ENCODE measurements at regions not wholly inside any gene's neighbourhood (a gene's known extent, or its start where the extent isn't known, plus 50 kb on each side); places are given as distances from the start of the nearest gene placed in this dataset.

- Histone ChIP-seq H3K4me3 (ENCODE audit: low read length in 3 of 3) (no peak overlapping the region), H3K27me3 (ENCODE audit: control insufficient read depth in 3 of 3, insufficient read depth in 3 of 3, low read length in 3 of 3) (no peaks in the 10 kb centered on the region), H3K36me3 (ENCODE audit: control insufficient read depth in 3 of 3, insufficient read depth in 3 of 3, low read length in 3 of 3) (no peaks in the 10 kb centered on the region), H3K9me3 (ENCODE audit: control insufficient read depth in 3 of 3, low read length in 3 of 3) (no peaks in the 10 kb centered on the region), H3K4me1 (ENCODE audit: control insufficient read depth in 3 of 3, insufficient read depth in 3 of 3, low read length in 3 of 3) (no peaks in the 10 kb centered on the region), H3K27ac (ENCODE audit: low read depth, low read length) (no peak overlapping the region), H3K9ac (ENCODE audit: low read depth in 1 of 3, low read length in 3 of 3) (no peak overlapping the region)
Observed at GRCh38 chr9:82571540-82571939, 491.4 kb downstream of the RASEF start.

GRCh38 chr9:82572146-82572545, 490.8 kb downstream of the RASEF start:
- H3K36me3 ChIP-seq (ENCODE audit: control insufficient read depth in 3 of 3, insufficient read depth in 3 of 3, low read length in 3 of 3): no peaks in the 10 kb centered on the region
- no peaks in the 10 kb centered on the region for H3K9me3 ChIP-seq (ENCODE audit: control insufficient read depth in 3 of 3, low read length in 3 of 3)
- H3K4me1 ChIP-seq (ENCODE audit: control insufficient read depth in 3 of 3, insufficient read depth in 3 of 3, low read length in 3 of 3): no peaks in the 10 kb centered on the region
- no peak overlapping the region for H3K4me3 ChIP-seq (ENCODE audit: low read length in 3 of 3)
- no peak overlapping the region for H3K9ac ChIP-seq (ENCODE audit: low read depth in 1 of 3, low read length in 3 of 3)
- H3K27ac ChIP-seq (ENCODE audit: low read depth, low read length): no peak overlapping the region
- no peaks in the 10 kb centered on the region for H3K27me3 ChIP-seq (ENCODE audit: control insufficient read depth in 3 of 3, insufficient read depth in 3 of 3, low read length in 3 of 3)

- Histone ChIP-seq H3K4me1 (ENCODE audit: control insufficient read depth in 3 of 3, insufficient read depth in 3 of 3, low read length in 3 of 3) (no peaks in the 10 kb centered on the region), H3K36me3 (ENCODE audit: control insufficient read depth in 3 of 3, insufficient read depth in 3 of 3, low read length in 3 of 3) (no peaks in the 10 kb centered on the region), H3K27me3 (ENCODE audit: control insufficient read depth in 3 of 3, insufficient read depth in 3 of 3, low read length in 3 of 3) (no peaks in the 10 kb centered on the region), H3K9me3 (ENCODE audit: control insufficient read depth in 3 of 3, low read length in 3 of 3) (no peaks in the 10 kb centered on the region), H3K27ac (ENCODE audit: low read depth, low read length) (no peak overlapping the region), H3K4me3 (ENCODE audit: low read length in 3 of 3) (no peak overlapping the region), H3K9ac (ENCODE audit: low read depth in 1 of 3, low read length in 3 of 3) (no peak overlapping the region)
Observed at GRCh38 chr9:82574911-82575310, 488.0 kb downstream of the RASEF start.

- Histone ChIP-seq H3K9ac (ENCODE audit: low read depth in 1 of 3, low read length in 3 of 3) (no peak overlapping the region), H3K36me3 (ENCODE audit: control insufficient read depth in 3 of 3, insufficient read depth in 3 of 3, low read length in 3 of 3) (no peaks in the 10 kb centered on the region), H3K27ac (ENCODE audit: low read depth, low read length) (no peak overlapping the region), H3K27me3 (ENCODE audit: control insufficient read depth in 3 of 3, insufficient read depth in 3 of 3, low read length in 3 of 3) (no peaks in the 10 kb centered on the region), H3K9me3 (ENCODE audit: control insufficient read depth in 3 of 3, low read length in 3 of 3) (no peaks in the 10 kb centered on the region), H3K4me1 (ENCODE audit: control insufficient read depth in 3 of 3, insufficient read depth in 3 of 3, low read length in 3 of 3) (no peaks in the 10 kb centered on the region), H3K4me3 (ENCODE audit: low read length in 3 of 3) (no peak overlapping the region)
Observed at GRCh38 chr9:82580921-82581320, 482.0 kb downstream of the RASEF start.

GRCh38 chr9:82581516-82581915, 481.4 kb downstream of the RASEF start:
- H3K27ac ChIP-seq (ENCODE audit: low read depth, low read length): no peak overlapping the region
- no peak overlapping the region for H3K4me3 ChIP-seq (ENCODE audit: low read length in 3 of 3)
- H3K27me3 ChIP-seq (ENCODE audit: control insufficient read depth in 3 of 3, insufficient read depth in 3 of 3, low read length in 3 of 3): no peaks in the 10 kb centered on the region
- no peaks in the 10 kb centered on the region for H3K4me1 ChIP-seq (ENCODE audit: control insufficient read depth in 3 of 3, insufficient read depth in 3 of 3, low read length in 3 of 3)
- H3K36me3 ChIP-seq (ENCODE audit: control insufficient read depth in 3 of 3, insufficient read depth in 3 of 3, low read length in 3 of 3): no peaks in the 10 kb centered on the region
- H3K9ac ChIP-seq (ENCODE audit: low read depth in 1 of 3, low read length in 3 of 3): no peak overlapping the region
- no peaks in the 10 kb centered on the region for H3K9me3 ChIP-seq (ENCODE audit: control insufficient read depth in 3 of 3, low read length in 3 of 3)

GRCh38 chr9:82581935-82582334, 481.0 kb downstream of the RASEF start:
- Histone ChIP-seq H3K4me1 (ENCODE audit: control insufficient read depth in 3 of 3, insufficient read depth in 3 of 3, low read length in 3 of 3) (no peaks in the 10 kb centered on the region), H3K4me3 (ENCODE audit: low read length in 3 of 3) (no peak overlapping the region), H3K27me3 (ENCODE audit: control insufficient read depth in 3 of 3, insufficient read depth in 3 of 3, low read length in 3 of 3) (no peaks in the 10 kb centered on the region), H3K36me3 (ENCODE audit: control insufficient read depth in 3 of 3, insufficient read depth in 3 of 3, low read length in 3 of 3) (no peaks in the 10 kb centered on the region), H3K9me3 (ENCODE audit: control insufficient read depth in 3 of 3, low read length in 3 of 3) (no peaks in the 10 kb centered on the region), H3K9ac (ENCODE audit: low read depth in 1 of 3, low read length in 3 of 3) (no peak overlapping the region), H3K27ac (ENCODE audit: low read depth, low read length) (no peak overlapping the region)

GRCh38 chr9:82582693-82583092, 480.2 kb downstream of the RASEF start:
- Histone ChIP-seq H3K4me1 (ENCODE audit: control insufficient read depth in 3 of 3, insufficient read depth in 3 of 3, low read length in 3 of 3) (no peaks in the 10 kb centered on the region), H3K9ac (ENCODE audit: low read depth in 1 of 3, low read length in 3 of 3) (no peak overlapping the region), H3K9me3 (ENCODE audit: control insufficient read depth in 3 of 3, low read length in 3 of 3) (no peaks in the 10 kb centered on the region), H3K27ac (ENCODE audit: low read depth, low read length) (no peak overlapping the region), H3K36me3 (ENCODE audit: control insufficient read depth in 3 of 3, insufficient read depth in 3 of 3, low read length in 3 of 3) (no peaks in the 10 kb centered on the region), H3K27me3 (ENCODE audit: control insufficient read depth in 3 of 3, insufficient read depth in 3 of 3, low read length in 3 of 3) (no peaks in the 10 kb centered on the region), H3K4me3 (ENCODE audit: low read length in 3 of 3) (no peak overlapping the region)

- Histone ChIP-seq H3K27me3 (ENCODE audit: control insufficient read depth in 3 of 3, insufficient read depth in 3 of 3, low read length in 3 of 3) (no peaks in the 10 kb centered on the region), H3K36me3 (ENCODE audit: control insufficient read depth in 3 of 3, insufficient read depth in 3 of 3, low read length in 3 of 3) (no peaks in the 10 kb centered on the region), H3K9ac (ENCODE audit: low read depth in 1 of 3, low read length in 3 of 3) (no peak overlapping the region)
Observed at GRCh38 chr9:82583524-82583923, 479.4 kb downstream of the RASEF start.

GRCh38 chr9:82584349-82584863, 478.5 kb downstream of the RASEF start:
- Histone ChIP-seq H3K9me3 (ENCODE audit: control insufficient read depth in 3 of 3, low read length in 3 of 3) (no peaks in the 10 kb centered on the region), H3K9ac (ENCODE audit: low read depth in 1 of 3, low read length in 3 of 3) (no peak overlapping the region), H3K4me3 (ENCODE audit: low read length in 3 of 3) (no peak overlapping the region), H3K27ac (ENCODE audit: low read depth, low read length) (no peak overlapping the region), H3K4me1 (ENCODE audit: control insufficient read depth in 3 of 3, insufficient read depth in 3 of 3, low read length in 3 of 3) (no peaks in the 10 kb centered on the region), H3K27me3 (ENCODE audit: control insufficient read depth in 3 of 3, insufficient read depth in 3 of 3, low read length in 3 of 3) (no peaks in the 10 kb centered on the region), H3K36me3 (ENCODE audit: control insufficient read depth in 3 of 3, insufficient read depth in 3 of 3, low read length in 3 of 3) (no peaks in the 10 kb centered on the region)

More at GRCh38 chr9:82583524-82583923, 479.4 kb downstream of the RASEF start:
- Histone ChIP-seq H3K4me1 (ENCODE audit: control insufficient read depth in 3 of 3, insufficient read depth in 3 of 3, low read length in 3 of 3) (no peaks in the 10 kb centered on the region), H3K27ac (ENCODE audit: low read depth, low read length) (no peak overlapping the region), H3K4me3 (ENCODE audit: low read length in 3 of 3) (no peak overlapping the region), H3K9me3 (ENCODE audit: control insufficient read depth in 3 of 3, low read length in 3 of 3) (no peaks in the 10 kb centered on the region)

GRCh38 chr9:82586918-82587356, 476.0 kb downstream of the RASEF start:
- H3K4me3 ChIP-seq (ENCODE audit: low read length in 3 of 3): no peak overlapping the region
- H3K36me3 ChIP-seq (ENCODE audit: control insufficient read depth in 3 of 3, insufficient read depth in 3 of 3, low read length in 3 of 3): no peaks in the 10 kb centered on the region
- H3K27me3 ChIP-seq (ENCODE audit: control insufficient read depth in 3 of 3, insufficient read depth in 3 of 3, low read length in 3 of 3): no peaks in the 10 kb centered on the region
- no peaks in the 10 kb centered on the region for H3K4me1 ChIP-seq (ENCODE audit: control insufficient read depth in 3 of 3, insufficient read depth in 3 of 3, low read length in 3 of 3)
- no peak overlapping the region for H3K27ac ChIP-seq (ENCODE audit: low read depth, low read length)
- no peaks in the 10 kb centered on the region for H3K9me3 ChIP-seq (ENCODE audit: control insufficient read depth in 3 of 3, low read length in 3 of 3)
- H3K9ac ChIP-seq (ENCODE audit: low read depth in 1 of 3, low read length in 3 of 3): no peak overlapping the region

Data from skeletal muscle tissue (tissue), 3 donors.